H9 (cell line): ENCODE measurements at regions not wholly inside any gene's neighbourhood (a gene's known extent, or its start where the extent isn't known, plus 50 kb on each side); places are given as distances from the start of the nearest gene placed in this dataset.

Experiments
- DNase-seq: peaks from one replicate; pipeline ENCODE4 v3.0.0-alpha.2; 2017
- H2AFZ ChIP-seq: one replicate; pipeline ENCODE4 v1.6.1; 2013; ENCODE audit warnings: mild to moderate bottlenecking, low read length, control low read depth, moderate library complexity
- H2AK5ac ChIP-seq: 2 replicates; pipeline ENCODE4 v1.6.1; 2013; ENCODE audit warnings: low read length, control low read depth, mixed read lengths; ENCODE audit not compliant: insufficient read length
- H2BK120ac ChIP-seq: one replicate; pipeline ENCODE4 v1.6.1; 2013; ENCODE audit warnings: low read depth, mild to moderate bottlenecking, low read length, control low read depth, inconsistent platforms; ENCODE audit not compliant: poor library complexity, severe bottlenecking
- H2BK12ac ChIP-seq: 2 replicates; pipeline ENCODE4 v1.6.1; 2013; ENCODE audit warnings: low read length, control low read depth, mixed read lengths, low read depth; ENCODE audit not compliant: insufficient read length
- H2BK15ac ChIP-seq: 2 replicates; pipeline ENCODE4 v1.6.1; 2013; ENCODE audit warnings: low read depth, low read length, control low read depth
- H2BK20ac ChIP-seq: one replicate; pipeline ENCODE4 v1.6.1; 2013; ENCODE audit warnings: low read depth, mild to moderate bottlenecking, low read length, control low read depth, inconsistent platforms; ENCODE audit not compliant: poor library complexity, severe bottlenecking
- H2BK5ac ChIP-seq: 2 replicates; pipeline ENCODE4 v1.6.1; 2013; ENCODE audit warnings: low read length, control low read depth, mixed read lengths; ENCODE audit not compliant: insufficient read length
- H3K14ac ChIP-seq: 2 replicates; pipeline ENCODE4 v1.6.1; 2013; ENCODE audit warnings: low read length, control low read depth; ENCODE audit not compliant: insufficient read depth
- H3K18ac ChIP-seq: 2 replicates; pipeline ENCODE4 v1.6.1; 2013; ENCODE audit warnings: low read depth, mild to moderate bottlenecking, mixed read lengths, low read length, control low read depth; ENCODE audit not compliant: insufficient read length
- H3K23ac ChIP-seq: 2 replicates; pipeline ENCODE4 v1.6.1; 2013; ENCODE audit warnings: low read length, control low read depth, mixed read lengths, low read depth; ENCODE audit not compliant: insufficient read length
- H3K23me2 ChIP-seq: 2 replicates; pipeline ENCODE4 v1.6.1; 2013; ENCODE audit warnings: low read depth, mild to moderate bottlenecking, mixed read lengths, low read length, control low read depth; ENCODE audit not compliant: insufficient read length, poor library complexity, severe bottlenecking
- H3K27ac ChIP-seq: 2 replicates; pipeline ENCODE4 v1.5.1; 2013; ENCODE audit warnings: low read length, control low read depth, mixed read lengths, low read depth; ENCODE audit not compliant: insufficient read length
- H3K27me3 ChIP-seq: 2 replicates; pipeline ENCODE4 v1.6.1; 2013; ENCODE audit warnings: low read length, control low read depth, inconsistent platforms; ENCODE audit not compliant: insufficient read depth
- H3K4ac ChIP-seq: 2 replicates; pipeline ENCODE4 v1.6.1; 2013; ENCODE audit warnings: low read depth, mild to moderate bottlenecking, control low read depth, inconsistent platforms, low read length, moderate library complexity
- H3K4me1 ChIP-seq: 2 replicates; pipeline ENCODE4 v1.6.1; 2013; ENCODE audit warnings: low read length, control low read depth, inconsistent platforms; ENCODE audit not compliant: insufficient read depth
- H3K4me2 ChIP-seq: 2 replicates; pipeline ENCODE4 v1.6.1; 2013; ENCODE audit warnings: low read length, control low read depth, mixed read lengths; ENCODE audit not compliant: insufficient read length, insufficient read depth
- H3K56ac ChIP-seq: 2 replicates; pipeline ENCODE4 v1.6.1; 2013; ENCODE audit warnings: low read depth, mild to moderate bottlenecking, mixed read lengths, low read length, control low read depth; ENCODE audit not compliant: insufficient read length
- H3K79me1 ChIP-seq: 2 replicates; pipeline ENCODE4 v1.6.1; 2013; ENCODE audit warnings: low read depth, mild to moderate bottlenecking, moderate library complexity, low read length, control low read depth, inconsistent platforms; ENCODE audit not compliant: insufficient read depth, poor library complexity, severe bottlenecking
- H3K79me2 ChIP-seq: 2 replicates; pipeline ENCODE4 v1.6.1; 2013; ENCODE audit warnings: low read length, control low read depth, inconsistent platforms; ENCODE audit not compliant: insufficient read depth
- H3K9ac ChIP-seq: 2 replicates; pipeline ENCODE4 v1.6.1; 2013; ENCODE audit warnings: low read length, control low read depth, mixed read lengths; ENCODE audit not compliant: insufficient read length; ENCODE audit errors: extremely low read depth
- H3K9me3 ChIP-seq: one replicate; pipeline ENCODE4 v1.6.1; 2013; ENCODE audit warnings: low read depth, low read length, inconsistent platforms; ENCODE audit not compliant: control insufficient read depth
- H3T11ph ChIP-seq: one replicate; pipeline ENCODE4 v1.6.1; 2013; ENCODE audit warnings: mild to moderate bottlenecking, low read length, control low read depth, inconsistent platforms
- H4K20me1 ChIP-seq: one replicate; pipeline ENCODE4 v1.6.1; 2013; ENCODE audit not compliant: control insufficient read depth, insufficient read length, insufficient read depth
- H4K5ac ChIP-seq: 2 replicates; pipeline ENCODE4 v1.6.1; 2013; ENCODE audit warnings: low read depth, mild to moderate bottlenecking, mixed read lengths, low read length, control low read depth; ENCODE audit not compliant: insufficient read length
- H4K8ac ChIP-seq: replicated peaks from 2 replicates; pipeline ENCODE4 v1.6.1; 2013; ENCODE audit warnings: low read length, control low read depth, mixed read lengths, low read depth; ENCODE audit not compliant: insufficient read length
- H4K91ac ChIP-seq: 2 replicates; pipeline ENCODE4 v1.6.1; 2013; ENCODE audit warnings: low read depth, mild to moderate bottlenecking, moderate library complexity, mixed read lengths, low read length, control low read depth; ENCODE audit not compliant: insufficient read length
- H3K27ac Mint-ChIP-seq, 3 experiments: 2 replicates in 2 of 3; 3 replicates in 1 of 3; pipeline ENCODE4 v1.8.0; 2020 to 2021; ENCODE audit warnings: mixed read lengths in 3 of 3, mild to moderate bottlenecking in 1 of 3, moderate library complexity in 1 of 3
- H3K27me3 Mint-ChIP-seq: 2 replicates; pipeline ENCODE4 v1.8.0; 2021; ENCODE audit warnings: low read depth, mild to moderate bottlenecking, moderate library complexity, mixed read lengths
- H3K36me3 Mint-ChIP-seq, 3 experiments: 2 replicates in 2 of 3; 3 replicates in 1 of 3; pipeline ENCODE4 v1.8.0; 2020 to 2021; ENCODE audit warnings: low read depth in 3 of 3, mixed read lengths in 3 of 3; ENCODE audit not compliant: insufficient read depth in 1 of 3
- H3K4me1 Mint-ChIP-seq, 2 experiments: 2 replicates each; pipeline ENCODE4 v1.8.0; 2020; ENCODE audit warnings: mixed read lengths in 2 of 2
- H3K4me3 Mint-ChIP-seq, 2 experiments: 2 replicates in 1 of 2; 3 replicates in 1 of 2; pipeline ENCODE4 v1.8.0; 2020 to 2021; ENCODE audit warnings: mild to moderate bottlenecking in 2 of 2, mixed read lengths in 2 of 2, moderate library complexity in 1 of 2
- H3K9me3 Mint-ChIP-seq, 2 experiments: 2 replicates in 1 of 2; 3 replicates in 1 of 2; pipeline ENCODE4 v1.8.0; 2020; ENCODE audit warnings: mild to moderate bottlenecking in 2 of 2, mixed read lengths in 2 of 2, moderate library complexity in 1 of 2
- WGBS: extraction: QIAGEN DNeasy Blood & Tissue Kit; methylation state at CpG from one replicate; pipeline ENCODE4 v1.1.7; 2013; ENCODE audit warnings: missing lambda C conversion rate, low lambda C conversion rate, mixed read lengths; ENCODE audit not compliant: insufficient read length; ENCODE audit errors: extremely low coverage; 5-methylcytosine and 5-hydroxymethylcytosine counted together
- TF ChIP-seq, protein P1 (sequence below): fragments of 200-600 bp; sonication (generic); conservative IDR thresholded peaks from 3 replicates; pipeline ENCODE4 v1.8.0; 2021; ENCODE audit warnings: antibody characterized with exemption, mild to moderate bottlenecking

DNA sequence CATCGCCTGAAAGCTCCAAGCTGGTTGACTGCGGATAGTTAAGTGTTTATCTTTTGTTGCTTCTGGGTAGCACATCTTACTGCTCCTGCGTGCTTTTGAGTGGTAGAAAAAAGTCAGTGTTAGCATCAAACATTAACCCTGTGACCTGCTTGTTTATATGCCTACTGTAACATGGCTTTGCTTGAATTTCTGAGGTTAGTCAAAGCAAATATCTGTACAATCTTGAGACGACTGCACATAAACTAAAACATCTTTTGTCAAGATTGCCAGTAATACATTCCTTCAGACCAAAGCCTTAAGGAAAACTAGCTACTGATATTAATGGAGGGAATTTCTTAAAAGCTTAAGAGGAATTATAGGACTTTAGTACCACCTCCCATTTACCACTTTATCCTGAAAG lies 163.7 kb downstream of the BAMBI start:
- Histone ChIP-seq H4K5ac (no peak overlapping the region), H3K27ac (no peak overlapping the region), H2BK20ac (no peak overlapping the region), H2BK15ac (no peak overlapping the region), H4K8ac (no peak overlapping the region), H3K23ac (no peak overlapping the region), H3K56ac (no peak overlapping the region), H2BK12ac (no peak overlapping the region), H3K18ac (no peak overlapping the region), H3K9ac (no peak overlapping the region), H2AFZ (no peak overlapping the region), H3K9me3 (no peaks in the 10 kb centered on the region), H2BK5ac (no peak overlapping the region), H4K91ac (no peak overlapping the region), H3K23me2 (no peaks in the 10 kb centered on the region), H4K20me1 (no peaks in the 10 kb centered on the region), H2AK5ac (no peak overlapping the region), H3K27me3 (no peaks in the 10 kb centered on the region), H3K79me1 (no peaks in the 10 kb centered on the region), H3K4me1 (no peaks in the 10 kb centered on the region), H3K4me2 (no peak overlapping the region), H2BK120ac (no peak overlapping the region), H3T11ph (no peak overlapping the region), H3K4ac (no peak overlapping the region), H3K14ac (no peak overlapping the region), H3K79me2 (no peaks in the 10 kb centered on the region)
- DNase-seq: no peak
- H3K4me1 Mint-ChIP-seq: no peaks in the 10 kb centered on the region
- H3K27ac Mint-ChIP-seq: no peak overlapping the region
- no peaks in the 10 kb centered on the region for H3K36me3 Mint-ChIP-seq
- TF ChIP-seq, protein P1, sequence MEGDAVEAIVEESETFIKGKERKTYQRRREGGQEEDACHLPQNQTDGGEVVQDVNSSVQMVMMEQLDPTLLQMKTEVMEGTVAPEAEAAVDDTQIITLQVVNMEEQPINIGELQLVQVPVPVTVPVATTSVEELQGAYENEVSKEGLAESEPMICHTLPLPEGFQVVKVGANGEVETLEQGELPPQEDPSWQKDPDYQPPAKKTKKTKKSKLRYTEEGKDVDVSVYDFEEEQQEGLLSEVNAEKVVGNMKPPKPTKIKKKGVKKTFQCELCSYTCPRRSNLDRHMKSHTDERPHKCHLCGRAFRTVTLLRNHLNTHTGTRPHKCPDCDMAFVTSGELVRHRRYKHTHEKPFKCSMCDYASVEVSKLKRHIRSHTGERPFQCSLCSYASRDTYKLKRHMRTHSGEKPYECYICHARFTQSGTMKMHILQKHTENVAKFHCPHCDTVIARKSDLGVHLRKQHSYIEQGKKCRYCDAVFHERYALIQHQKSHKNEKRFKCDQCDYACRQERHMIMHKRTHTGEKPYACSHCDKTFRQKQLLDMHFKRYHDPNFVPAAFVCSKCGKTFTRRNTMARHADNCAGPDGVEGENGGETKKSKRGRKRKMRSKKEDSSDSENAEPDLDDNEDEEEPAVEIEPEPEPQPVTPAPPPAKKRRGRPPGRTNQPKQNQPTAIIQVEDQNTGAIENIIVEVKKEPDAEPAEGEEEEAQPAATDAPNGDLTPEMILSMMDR: no peak
- H3K27me3 Mint-ChIP-seq: peaks cover 4% of the 10 kb centered on the region; the same call in 1 of the 2 replicates
- no peaks in the 10 kb centered on the region; a peak in 2 of 5 replicates for H3K9me3 Mint-ChIP-seq
- no peak overlapping the region for H3K4me3 Mint-ChIP-seq
- WGBS: no CpG with 5 or more reads among the region's 4 CpGs
